Keratinocyte (primary cell): ENCODE measurements at regions not wholly inside any gene's neighbourhood (a gene's known extent, or its start where the extent isn't known, plus 50 kb on each side); places are given as distances from the start of the nearest gene placed in this dataset.

Experiments
- DNase-seq: peaks from one replicate; pipeline ENCODE4 v3.0.0-alpha.2; 2011; ENCODE audit warnings: low read depth, missing footprints, low spot score
- FAIRE-seq: peaks from 2 replicates; lab custom pipeline; 2011; peaks lifted over from hg19 to GRCh38; lab: Jason Lieb, UNC
- H2AFZ ChIP-seq: 2 replicates; pipeline ENCODE4 v1.6.0; 2012; ENCODE audit warnings: low read length, control low read depth, inconsistent platforms; ENCODE audit not compliant: control insufficient read depth
- H3K27ac ChIP-seq: 2 replicates; pipeline ENCODE4 v1.5.1; 2011; ENCODE audit warnings: low read length; ENCODE audit not compliant: control insufficient read depth, insufficient read depth
- H3K27me3 ChIP-seq: 3 replicates; pipeline ENCODE4 v1.6.0; 2011; ENCODE audit warnings: low read length; ENCODE audit not compliant: control insufficient read depth, insufficient read depth; ENCODE audit errors: extremely low read depth
- H3K36me3 ChIP-seq, 2 experiments: 2 replicates in 1 of 2; 3 replicates in 1 of 2; pipeline ENCODE4 v1.5.1; 2011; ENCODE audit warnings: low read length in 2 of 2, mild to moderate bottlenecking in 1 of 2; ENCODE audit not compliant: control insufficient read depth in 2 of 2, insufficient read depth in 2 of 2; ENCODE audit errors: extremely low read depth in 1 of 2
- H3K4me1 ChIP-seq: 3 replicates; pipeline ENCODE4 v1.5.1; 2011; ENCODE audit warnings: low read length; ENCODE audit not compliant: control insufficient read depth, insufficient read depth; ENCODE audit errors: extremely low read depth
- H3K4me2 ChIP-seq: 3 replicates; pipeline ENCODE4 v1.6.0; 2011; ENCODE audit warnings: low read depth, low read length; ENCODE audit not compliant: control insufficient read depth, insufficient read depth; ENCODE audit errors: extremely low read depth
- H3K4me3 ChIP-seq, 3 experiments: fragments of 200-600 bp in 1 of 3; sonication (generic) in 1 of 3; 2 replicates in 2 of 3; 3 replicates in 1 of 3; pipeline ENCODE4 v1.5.1; 2011 to 2016; ENCODE audit warnings: low read length in 3 of 3, mild to moderate bottlenecking in 3 of 3, control low read depth in 2 of 3, inconsistent platforms in 1 of 3, low read depth in 1 of 3, mixed read lengths in 1 of 3, mixed run types in 1 of 3, moderate library complexity in 1 of 3; ENCODE audit not compliant: control insufficient read depth in 2 of 3, insufficient read depth in 2 of 3; ENCODE audit errors: extremely low read depth in 1 of 3
- H3K79me2 ChIP-seq: 2 replicates; pipeline ENCODE4 v1.6.0; 2012; ENCODE audit warnings: low read length; ENCODE audit not compliant: control insufficient read depth, insufficient read depth
- H3K9ac ChIP-seq: 3 replicates; pipeline ENCODE4 v1.6.0; 2011; ENCODE audit warnings: low read length; ENCODE audit not compliant: control insufficient read depth, insufficient read depth; ENCODE audit errors: extremely low read depth
- H3K9me1 ChIP-seq: 3 replicates; pipeline ENCODE4 v1.6.0; 2011; ENCODE audit warnings: low read length; ENCODE audit not compliant: control insufficient read depth, insufficient read depth; ENCODE audit errors: extremely low read depth
- H3K9me3 ChIP-seq: 2 replicates; pipeline ENCODE4 v1.5.1; 2012; ENCODE audit warnings: low read depth, low read length; ENCODE audit not compliant: control insufficient read depth
- H4K20me1 ChIP-seq: 3 replicates; pipeline ENCODE4 v1.6.0; 2011; ENCODE audit warnings: low read length; ENCODE audit not compliant: control insufficient read depth, insufficient read depth; ENCODE audit errors: extremely low read depth
- CTCF ChIP-seq, 3 experiments: IDR thresholded peaks in 1 of 3; conservative IDR thresholded peaks in 1 of 3; optimal IDR thresholded peaks in 1 of 3; 2 replicates in 2 of 3; 3 replicates in 1 of 3; pipeline versions ENCODE3 to v1.5.1; 2011; ENCODE audit warnings: low read length in 3 of 3, mild to moderate bottlenecking in 3 of 3, moderate library complexity in 2 of 3, control low read depth in 1 of 3, inconsistent platforms in 1 of 3; ENCODE audit not compliant: insufficient read depth in 2 of 3; ENCODE audit errors: extremely low read depth in 1 of 3
- EZH2 ChIP-seq: IDR thresholded peaks from one replicate; pipeline ENCODE4 v1.6.1; 2012; ENCODE audit warnings: inconsistent platforms, mild to moderate bottlenecking, low read length, moderate library complexity
- dilution Hi-C: fragments of 300-500 bp; cut with MboI; formaldehyde crosslinking; loops from one replicate; pipeline ENCODE4 v1.7.0; 2020; ENCODE audit warnings: low sequenced_read_pairs; ENCODE audit not compliant: extremely low pct_ligation_motif_present

GRCh38 chr22:44628273-44628672, 73.7 kb upstream of the PRR5 start:
- Histone ChIP-seq H3K27me3 (peaks cover 19% of the 10 kb centered on the region), H3K4me2 (no peak overlapping the region), H3K9me1 (no peaks in the 10 kb centered on the region), H3K27ac (no peak overlapping the region), H3K79me2 (no peaks in the 10 kb centered on the region), H3K9me3 (no peaks in the 10 kb centered on the region), H2AFZ (no peak overlapping the region), H4K20me1 (peaks cover 5% of the 10 kb centered on the region), H3K4me1 (no peaks in the 10 kb centered on the region), H3K9ac (no peak overlapping the region), H3K4me3 (no peak overlapping the region), H3K36me3 (no peaks in the 10 kb centered on the region)
- dilution Hi-C loops = no loop called here
- FAIRE-seq (no peak), DNase-seq (no peak)
- TF ChIP-seq EZH2 = no peak
- no peak for TF ChIP-seq CTCF (optimal IDR thresholded peaks at IDR 0.05 in 1 of 3, IDR thresholded peaks at IDR 0.05 in 1 of 3, conservative IDR thresholded peaks at IDR 0.05 in 1 of 3; ENCODE audit: extremely low read depth in 1 of 3, insufficient read depth in 2 of 3, low read length in 3 of 3)

GRCh38 chr22:44627521-44628139, 74.4 kb upstream of the PRR5 start:
- Histone ChIP-seq H3K36me3 (no peaks in the 10 kb centered on the region), H4K20me1 (peaks cover 5% of the 10 kb centered on the region), H3K79me2 (no peaks in the 10 kb centered on the region), H3K27ac (no peak overlapping the region), H3K9me1 (no peaks in the 10 kb centered on the region), H3K9me3 (no peaks in the 10 kb centered on the region), H3K4me2 (no peak overlapping the region), H3K27me3 (peaks cover 19% of the 10 kb centered on the region), H2AFZ (no peak overlapping the region), H3K4me3 (no peak overlapping the region), H3K9ac (no peak overlapping the region), H3K4me1 (no peaks in the 10 kb centered on the region)
- FAIRE-seq (no peak), DNase-seq (no peak)
- TF ChIP-seq EZH2 (no peak), CTCF (optimal IDR thresholded peaks at IDR 0.05 in 1 of 3, IDR thresholded peaks at IDR 0.05 in 1 of 3, conservative IDR thresholded peaks at IDR 0.05 in 1 of 3; ENCODE audit: extremely low read depth in 1 of 3, insufficient read depth in 2 of 3, low read length in 3 of 3) (no peak)
- dilution Hi-C loops = no loop called here
